Activated naive CD8-positive, alpha-beta T cell treated with anti-CD3 and anti-CD28 coated beads, Interleukin-2, amount 50 U/mL, for 16 hours (primary cell): ENCODE measurements at regions not wholly inside any gene's neighbourhood (a gene's known extent, or its start where the extent isn't known, plus 50 kb on each side); places are given as distances from the start of the nearest gene placed in this dataset.
A peak's percentile ranks its signal among the peaks of the same experiment; 100 is the strongest.

Experiments
- DNase-seq: peaks from one replicate; pipeline ENCODE4 v3.0.0-alpha.2; 2020; ENCODE audit warnings: low read depth, low spot score

DNA sequence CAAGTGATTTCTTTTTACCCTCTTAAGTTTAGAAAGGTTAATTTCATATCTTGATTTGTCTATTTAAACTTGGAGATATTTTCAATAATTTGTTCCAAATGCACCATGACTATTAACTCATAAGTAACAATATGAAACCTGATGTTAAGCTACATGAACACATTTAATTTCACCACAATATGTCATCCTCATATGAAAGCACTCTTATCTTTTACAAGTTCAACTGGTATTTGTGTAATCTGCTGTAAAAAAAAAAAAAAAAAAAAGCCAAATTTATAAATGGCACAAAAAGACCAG, 110.4 kb downstream of the HFE start:
- DNase-seq: no peak

DNA sequence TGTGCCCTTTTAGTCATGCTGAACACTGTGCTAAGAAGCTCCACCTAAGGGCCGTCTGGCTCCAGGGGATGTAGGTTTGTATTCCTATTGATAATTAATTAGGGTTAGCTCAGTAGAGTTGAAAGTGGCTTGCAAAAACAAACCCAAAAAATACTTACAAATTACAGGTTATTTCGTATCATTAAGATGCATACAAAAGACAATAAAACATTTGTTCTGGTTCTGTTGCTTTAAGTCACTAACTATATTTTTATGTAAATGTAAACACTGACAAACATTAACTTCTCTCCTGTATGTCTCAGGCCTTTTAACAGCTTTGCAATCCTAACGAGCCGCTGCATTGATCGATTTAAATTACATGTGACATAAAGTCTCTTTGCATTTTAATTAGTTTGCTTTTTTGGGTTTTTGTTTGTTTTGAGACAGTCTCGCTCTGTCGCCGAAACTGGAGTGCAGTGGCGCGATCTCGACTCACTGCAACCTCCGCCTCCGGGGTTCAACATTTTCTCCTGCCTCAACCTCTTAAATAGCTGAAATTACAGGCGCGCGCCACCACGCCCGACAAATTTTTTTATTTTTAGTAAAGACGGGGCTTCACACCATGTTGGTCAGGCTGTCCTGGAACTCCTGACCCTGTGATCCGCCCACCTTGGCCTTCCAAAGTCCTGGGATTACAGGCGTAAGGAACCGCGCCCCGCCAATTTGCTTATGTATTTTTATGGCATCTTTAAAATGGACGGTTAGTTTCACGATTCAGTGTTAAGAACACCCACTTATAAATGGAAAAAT, 110.9 kb downstream of the HFE start:
- DNase-seq: no peak

DNA sequence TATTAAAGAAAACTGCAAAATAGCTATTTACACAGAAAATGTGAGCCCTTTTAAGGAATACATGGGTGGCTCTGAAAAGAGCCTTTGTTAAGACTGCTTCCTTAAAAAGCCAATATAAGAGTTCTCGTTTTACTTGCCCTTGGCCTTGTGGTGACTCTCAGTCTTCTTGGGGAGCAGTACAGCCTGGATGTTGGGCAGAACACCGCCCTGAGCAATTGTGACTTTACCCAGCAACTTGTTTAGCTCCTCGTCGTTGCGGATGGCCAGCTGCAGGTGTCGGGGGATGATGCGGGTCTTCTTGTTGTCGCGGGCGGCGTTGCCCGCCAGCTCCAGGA, 111.5 kb downstream of the HFE start:
- DNase-seq: no peak

DNA sequence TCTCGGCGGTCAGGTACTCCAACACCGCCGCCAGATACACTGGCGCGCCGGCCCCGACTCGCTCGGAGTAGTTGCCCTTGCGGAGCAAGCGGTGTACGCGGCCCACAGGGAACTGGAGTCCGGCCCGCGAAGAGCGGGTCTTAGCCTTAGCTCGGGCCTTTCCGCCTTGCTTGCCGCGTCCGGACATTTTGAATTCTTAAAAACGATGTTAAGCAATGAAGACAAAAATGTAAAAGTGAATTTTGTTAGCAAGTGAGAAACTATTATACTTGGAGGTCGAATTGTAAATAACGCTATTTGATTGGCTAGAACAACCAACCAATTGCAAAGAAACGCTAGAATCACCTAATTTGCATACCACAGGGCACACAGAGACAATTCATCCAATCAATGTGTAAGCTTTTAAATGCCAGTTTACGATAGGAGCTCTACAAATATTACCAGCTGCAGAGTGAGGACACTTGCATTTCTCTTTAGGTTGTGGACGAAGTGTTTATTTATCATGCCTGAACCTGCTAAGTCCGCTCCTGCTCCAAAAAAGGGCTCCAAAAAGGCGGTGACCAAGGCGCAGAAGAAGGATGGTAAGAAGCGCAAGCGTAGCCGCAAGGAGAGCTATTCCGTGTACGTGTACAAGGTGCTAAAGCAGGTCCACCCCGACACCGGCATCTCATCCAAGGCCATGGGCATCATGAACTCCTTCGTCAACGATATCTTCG, 112.0 kb downstream of the HFE start:
- DNase-seq: no peak

DNA sequence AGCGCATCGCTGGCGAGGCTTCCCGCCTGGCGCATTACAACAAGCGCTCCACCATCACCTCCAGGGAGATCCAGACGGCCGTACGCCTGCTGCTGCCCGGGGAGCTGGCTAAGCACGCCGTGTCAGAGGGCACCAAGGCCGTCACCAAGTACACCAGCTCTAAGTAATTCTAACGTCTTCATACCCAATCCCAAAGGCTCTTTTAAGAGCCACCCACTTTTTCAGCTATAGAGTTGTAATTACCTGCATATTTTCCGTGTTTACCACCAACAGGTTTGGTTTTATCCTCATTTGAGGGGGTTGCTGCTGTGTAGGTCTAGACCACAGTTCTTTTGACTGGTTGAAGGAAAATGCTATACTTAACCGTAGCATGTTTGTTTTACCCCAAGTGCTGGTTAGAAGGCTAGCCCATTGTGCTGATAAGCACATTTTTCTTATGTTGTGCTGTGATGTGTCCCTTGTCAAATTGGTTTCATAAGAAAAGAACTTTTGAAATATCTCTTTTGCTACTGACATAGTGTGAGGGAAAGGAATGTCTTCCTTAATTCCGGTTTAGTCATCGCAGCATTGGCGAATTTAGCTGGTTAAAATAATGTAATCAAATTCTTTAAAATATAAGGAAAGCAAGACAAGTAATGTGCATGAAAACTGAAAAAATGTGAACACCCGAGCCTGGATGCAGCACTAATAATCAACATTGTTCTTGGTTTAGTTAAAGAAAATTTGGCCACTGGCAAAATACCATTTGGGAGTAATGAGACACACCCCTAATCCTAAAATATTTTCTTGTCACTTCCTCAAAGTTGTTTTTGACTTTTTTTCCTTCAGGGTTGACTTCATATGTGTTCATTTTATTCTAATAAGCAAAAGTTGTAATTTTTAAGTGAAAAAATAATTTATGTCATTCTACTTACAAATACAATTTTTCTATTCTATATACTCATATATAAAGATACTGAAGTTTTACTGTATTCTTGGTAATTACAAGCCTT, 112.8 kb downstream of the HFE start:
- no peak for DNase-seq

DNA sequence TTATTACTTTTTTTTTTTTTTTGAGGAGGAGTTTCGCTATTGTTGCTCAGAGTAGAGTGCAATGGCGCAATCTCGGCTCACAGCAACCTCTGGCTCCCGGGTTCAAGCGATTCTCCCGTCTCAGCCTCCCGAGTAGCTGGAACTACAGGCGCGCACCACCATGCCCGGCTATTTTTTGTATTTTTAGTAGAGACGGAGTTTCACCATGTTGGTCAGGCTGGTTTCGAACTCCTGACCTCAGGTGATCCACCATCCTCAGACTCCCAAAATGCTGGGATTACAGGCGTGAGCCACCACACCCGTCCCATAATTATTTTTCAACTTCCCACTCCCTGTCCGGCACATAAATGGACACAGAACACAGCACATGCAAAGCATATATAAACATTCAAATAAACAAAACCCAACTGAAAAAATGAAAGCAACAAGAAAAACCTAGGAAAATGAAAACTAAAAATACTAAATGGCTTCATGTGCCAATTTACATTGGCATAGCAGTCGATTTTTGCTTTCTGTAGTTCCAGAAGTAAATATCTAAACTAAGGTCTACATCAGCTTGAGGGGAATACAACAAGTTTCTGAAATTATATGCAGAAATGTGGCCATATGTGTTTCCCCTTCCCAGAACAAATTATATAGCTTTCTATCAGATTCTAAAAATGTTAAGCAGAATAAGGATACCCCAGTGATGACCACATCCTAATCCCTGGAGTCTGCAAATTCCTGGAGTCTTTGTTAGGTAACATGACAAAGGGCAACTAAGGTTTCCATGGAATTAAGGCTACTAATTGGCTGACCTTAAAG, 113.9 kb downstream of the HFE start:
- DNase-seq: no peak

DNA sequence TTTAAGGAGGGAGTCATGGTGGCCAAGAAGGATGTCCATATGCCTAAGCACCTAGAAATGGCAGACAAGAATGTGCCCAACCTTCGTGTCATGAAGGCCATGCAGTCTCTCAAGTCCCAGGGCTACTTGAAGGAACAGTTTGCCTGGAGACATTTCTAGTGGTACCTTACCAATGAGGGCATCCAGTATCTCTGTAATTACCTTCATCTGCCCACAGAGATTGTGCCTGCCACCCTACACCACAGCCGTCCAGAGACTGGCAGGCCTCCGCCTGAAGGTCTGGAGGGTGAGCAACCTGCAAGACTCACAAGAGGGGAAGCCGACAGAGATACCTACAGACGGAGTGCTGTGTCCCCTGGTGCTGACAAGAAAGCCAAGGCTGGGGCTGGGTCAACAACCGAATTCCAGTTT, 115.0 kb downstream of the HFE start:
- DNase-seq: no peak

DNA sequence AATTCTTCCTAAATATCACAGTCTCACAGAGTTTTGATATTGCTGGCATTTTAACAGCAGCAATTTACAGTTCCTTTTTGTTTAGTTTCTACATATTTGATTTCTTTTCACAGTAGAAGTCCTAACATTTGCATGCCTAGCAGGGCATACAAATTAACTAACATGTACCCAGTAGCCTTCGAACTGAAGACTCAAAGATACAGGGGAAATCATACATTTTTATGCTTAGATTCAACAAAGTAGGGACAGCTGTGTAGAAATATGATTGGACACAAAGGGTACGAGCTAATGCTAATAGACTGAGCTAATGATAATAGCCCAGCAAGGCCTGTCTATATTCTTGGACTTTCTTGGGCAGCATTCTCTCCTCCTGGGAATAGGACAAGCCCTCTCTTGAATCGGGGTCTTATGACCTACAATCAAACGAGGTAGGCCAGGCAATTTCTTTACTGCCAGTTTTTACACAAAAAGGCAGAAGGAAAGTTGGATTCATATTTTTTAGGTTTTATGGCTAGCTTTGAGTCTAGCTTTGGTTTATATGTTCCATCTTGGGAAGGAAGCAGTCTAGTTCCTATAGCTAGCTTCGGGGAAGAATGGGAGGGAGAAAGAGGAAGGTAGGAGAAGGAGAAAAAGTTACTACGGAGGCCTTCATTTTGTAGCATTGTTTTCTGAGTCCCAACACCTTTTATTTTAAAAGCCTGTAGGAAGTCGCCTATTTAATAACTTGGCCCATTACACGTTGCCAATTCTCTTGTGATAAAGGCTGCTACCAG, 115.8 kb downstream of the HFE start:
- no peak for DNase-seq

DNA sequence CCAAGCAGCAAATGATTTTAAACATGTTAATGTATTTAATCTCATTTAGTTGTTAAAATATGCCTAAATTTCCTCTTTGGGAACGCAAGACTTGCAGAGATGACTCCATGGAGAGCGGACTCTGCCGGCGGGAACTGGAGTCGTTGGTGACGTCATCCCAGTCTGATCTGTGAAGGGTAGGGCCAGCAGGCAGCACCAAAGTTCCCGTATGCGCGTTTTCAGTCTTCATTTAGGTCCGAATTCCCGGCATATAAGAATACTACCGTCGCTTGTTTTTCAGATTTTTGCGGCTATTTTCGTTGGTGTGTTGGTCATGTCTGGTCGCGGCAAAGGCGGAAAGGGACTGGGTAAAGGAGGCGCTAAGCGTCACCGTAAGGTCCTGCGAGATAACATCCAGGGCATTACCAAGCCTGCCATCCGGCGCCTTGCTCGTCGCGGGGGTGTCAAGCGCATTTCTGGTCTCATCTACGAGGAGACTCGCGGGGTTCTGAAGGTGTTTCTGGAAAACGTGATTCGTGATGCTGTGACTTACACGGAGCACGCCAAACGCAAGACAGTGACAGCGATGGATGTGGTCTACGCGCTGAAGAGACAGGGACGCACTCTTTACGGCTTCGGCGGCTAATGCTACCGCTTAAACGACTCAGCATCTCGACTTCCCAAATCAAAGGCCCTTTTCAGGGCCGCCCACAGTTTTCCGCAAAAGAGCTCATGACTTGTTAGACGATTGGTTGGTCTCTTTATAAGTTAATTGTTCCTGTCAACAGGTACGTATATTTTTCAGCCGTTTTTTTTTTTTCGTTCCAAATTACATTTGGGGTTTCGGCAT, 117.3 kb downstream of the HFE start:
- peak; percentile 54 for DNase-seq

DNA sequence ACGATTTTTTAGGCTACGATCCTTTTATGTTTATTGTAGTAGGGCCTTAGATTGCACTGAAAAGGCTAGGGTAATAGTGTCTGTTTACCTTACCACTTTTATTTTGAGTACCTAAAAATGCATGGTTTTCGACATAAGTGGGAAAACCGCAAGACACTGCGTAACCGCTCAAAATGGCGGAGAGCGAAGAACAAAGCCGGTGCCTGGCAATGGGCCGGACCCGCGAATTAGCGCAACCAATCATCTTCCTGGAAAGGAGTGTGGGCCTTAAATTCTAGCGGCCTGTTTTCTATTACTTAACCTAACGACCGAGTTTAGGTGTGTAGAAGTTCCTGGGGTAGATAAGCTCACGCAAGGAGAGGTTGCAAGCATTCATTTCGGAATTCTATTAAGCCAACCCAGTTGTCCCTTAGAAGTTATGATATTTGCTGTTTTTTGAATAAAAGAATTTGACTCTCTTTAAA, 118.0 kb downstream of the HFE start:
- peak; percentile 54 for DNase-seq

DNA sequence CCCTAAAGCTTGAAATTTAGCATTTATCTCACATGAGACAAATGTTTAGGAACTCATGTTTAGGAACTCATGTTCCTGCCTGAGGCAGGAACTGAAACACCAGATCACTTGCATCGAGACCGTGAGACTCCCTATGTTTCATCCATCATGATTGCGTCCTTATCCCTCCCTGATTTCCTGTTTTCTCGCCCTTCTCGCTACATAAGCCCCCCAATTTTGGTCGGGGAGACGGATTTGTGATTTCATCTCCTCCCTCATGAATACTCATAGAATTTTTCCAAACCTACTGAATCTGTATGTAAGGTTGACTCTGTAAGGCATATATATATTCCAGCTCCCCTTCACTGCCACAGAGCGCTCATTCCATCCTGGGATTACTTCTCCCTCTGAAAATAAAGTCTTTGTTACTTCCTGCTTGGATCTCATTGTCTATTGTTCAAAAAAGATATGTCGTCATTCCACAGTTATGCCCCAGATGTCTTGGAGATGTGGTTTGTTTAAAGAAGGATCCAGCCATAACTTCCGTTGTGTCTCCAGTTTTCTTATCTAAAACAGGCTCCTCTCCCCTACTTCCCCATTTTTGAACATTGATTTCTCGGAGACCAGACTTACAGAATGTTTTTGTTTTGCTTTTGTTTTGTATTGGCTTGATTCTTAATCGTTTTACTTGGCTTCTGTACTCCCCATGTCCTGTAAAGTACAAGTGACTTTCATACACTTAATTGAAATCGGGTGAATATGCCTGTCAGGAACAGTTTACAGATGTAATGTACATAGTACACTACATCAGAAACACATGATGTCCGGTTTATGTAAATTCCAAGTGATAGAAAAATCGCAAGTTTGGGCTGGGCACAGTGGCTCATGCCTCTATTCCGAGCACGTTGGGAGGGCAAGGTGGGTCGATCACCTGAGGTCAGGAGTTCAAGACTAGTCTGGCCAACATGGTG, 118.7 kb downstream of the HFE start:
- no peak for DNase-seq

DNA sequence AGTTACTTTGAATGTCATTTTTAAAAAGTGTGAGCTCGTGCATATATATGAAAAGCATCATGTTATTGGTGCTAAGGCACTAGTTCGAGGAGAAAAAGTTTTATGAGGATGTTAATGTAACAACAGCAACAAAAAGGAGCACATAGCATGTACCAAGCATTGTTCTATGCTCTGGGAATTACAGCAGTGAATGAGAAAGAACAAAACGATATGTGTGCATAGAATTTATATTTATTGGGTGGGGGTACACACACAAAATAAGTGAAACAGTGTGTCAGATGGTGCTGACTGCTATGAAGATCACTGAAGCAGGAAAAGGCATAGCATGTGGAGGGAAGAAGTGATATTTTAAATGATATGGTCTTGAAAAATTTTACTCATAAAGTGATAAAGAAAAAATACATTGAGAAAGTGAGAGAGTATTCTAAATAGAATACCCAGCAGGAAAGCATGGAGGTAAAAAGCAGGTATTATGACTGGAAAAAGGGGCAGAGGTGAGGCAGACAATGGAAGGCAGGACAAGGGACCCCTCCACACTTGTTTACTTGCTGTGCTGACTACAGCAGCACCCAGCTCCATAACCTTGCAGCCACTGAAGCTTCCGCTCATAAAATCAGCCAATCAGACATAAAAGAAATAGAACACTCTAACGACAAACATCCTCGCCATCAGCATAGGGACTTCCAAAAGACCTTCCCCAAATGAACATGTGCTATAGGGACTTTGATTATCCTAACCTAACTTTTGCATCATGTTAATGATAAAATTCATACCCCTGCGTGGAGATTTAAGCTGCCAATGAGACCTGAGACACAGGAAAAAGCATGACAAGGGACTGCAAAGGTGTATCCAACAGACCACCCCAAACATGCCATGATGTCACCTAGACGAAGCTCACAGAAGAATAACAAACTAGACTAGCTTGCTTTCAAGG, 119.9 kb downstream of the HFE start:
- DNase-seq: no peak

DNA sequence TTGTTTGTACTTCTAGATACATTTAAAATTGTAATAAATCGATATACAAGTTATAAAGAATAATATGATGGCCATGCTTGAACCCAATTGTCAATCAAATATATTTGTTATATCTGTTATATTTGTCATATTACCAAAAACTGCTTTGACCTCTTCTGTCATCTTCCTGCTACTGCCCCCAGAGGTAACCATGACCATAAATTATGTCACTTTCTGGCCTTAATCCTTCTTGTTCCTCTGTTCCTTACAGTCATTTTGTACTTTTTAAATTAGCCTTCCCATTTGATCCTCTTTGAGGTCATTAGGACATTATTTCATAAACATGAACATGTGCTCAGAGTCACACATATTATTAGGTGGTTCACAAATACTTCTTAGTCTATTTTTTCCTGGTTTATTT, 124.7 kb downstream of the HFE start:
- DNase-seq: no peak

DNA sequence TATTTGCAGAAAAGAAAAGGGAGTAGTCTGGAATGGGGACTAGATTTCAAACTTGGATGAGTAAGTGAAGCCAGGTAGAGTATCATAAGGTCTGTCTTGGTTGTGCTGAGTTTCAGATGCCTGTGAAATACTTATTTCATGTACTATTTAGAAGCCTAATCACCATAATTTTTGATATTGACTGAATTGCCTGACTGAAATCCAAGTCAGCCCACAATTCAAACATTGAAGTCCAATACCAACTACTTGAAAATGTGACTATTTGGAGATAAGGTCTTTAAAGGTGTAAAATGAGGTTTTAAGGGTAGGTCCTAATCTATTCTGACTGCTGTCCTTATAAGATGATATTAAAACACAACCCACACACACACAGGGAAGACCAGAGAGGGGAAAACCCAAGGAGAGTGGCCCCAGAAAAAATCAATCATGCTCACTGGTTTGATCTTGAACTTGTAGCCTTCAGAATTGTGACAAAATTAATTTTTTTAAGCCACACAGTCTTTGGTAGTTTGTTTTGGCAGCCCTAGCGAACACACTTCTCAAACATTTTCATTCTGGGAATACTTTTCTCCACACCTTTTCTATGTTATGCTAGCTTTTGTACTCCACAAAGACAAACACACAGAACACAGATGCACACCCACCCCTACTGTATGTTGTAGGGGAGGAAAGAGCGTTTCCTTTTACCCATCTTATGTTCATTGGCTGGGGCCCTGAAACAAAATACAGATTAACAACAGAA, 126.3 kb downstream of the HFE start:
- DNase-seq: no peak

DNA sequence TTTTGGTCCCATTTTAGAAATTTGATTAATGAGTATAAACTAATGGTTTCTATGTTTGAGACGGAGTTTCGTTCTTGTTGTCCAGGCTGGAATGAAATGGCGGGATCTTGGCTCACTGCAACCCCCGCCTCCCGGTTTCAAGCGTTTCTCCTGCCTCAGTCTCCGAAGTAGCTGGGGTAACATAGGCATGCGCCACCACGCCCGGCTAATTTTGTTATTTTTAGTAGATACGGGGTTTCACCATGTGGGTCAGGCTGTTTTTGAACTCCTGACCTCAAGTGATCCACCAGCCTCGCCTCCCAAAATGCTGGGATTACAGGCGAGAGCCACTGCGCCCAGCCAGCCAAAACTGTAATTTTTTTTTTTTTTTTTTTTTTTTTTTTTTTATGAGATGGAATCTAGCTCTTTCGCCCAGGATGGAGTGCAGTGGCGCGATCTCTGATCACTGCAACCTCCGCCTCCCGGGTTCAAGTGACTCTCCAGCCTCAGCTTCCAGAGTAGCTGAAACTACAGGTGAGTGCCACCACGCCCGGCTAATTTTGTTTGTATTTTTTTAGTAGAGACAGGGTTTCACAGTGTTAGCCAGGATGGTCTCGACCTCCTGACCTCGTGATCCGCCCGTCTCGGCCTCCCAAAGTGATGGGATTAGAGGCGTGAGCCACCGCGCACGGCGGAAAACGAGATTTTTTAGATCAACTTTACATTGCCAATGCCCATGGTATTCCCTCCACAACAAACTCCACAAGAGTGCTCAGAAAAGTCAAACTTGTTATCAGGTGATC, 127.8 kb downstream of the HFE start:
- no peak for DNase-seq
